HG03095 (cell line): ENCODE measurements at regions not wholly inside any gene's neighbourhood (a gene's known extent, or its start where the extent isn't known, plus 50 kb on each side); places are given as distances from the start of the nearest gene placed in this dataset.
"Not testable (repeated sequence)": the region's sequence is repeated elsewhere in the genome, so short reads cannot be mapped to it uniquely, and the experiment has no call there.

Experiments used
- ATAC-seq: cut with Tn5 transposase; IDR thresholded peaks from one replicate; pipeline ENCODE4 v1.9.1; 2021; ENCODE audit warnings: moderate library complexity; ENCODE audit not compliant: unreplicated experiment

DNA sequence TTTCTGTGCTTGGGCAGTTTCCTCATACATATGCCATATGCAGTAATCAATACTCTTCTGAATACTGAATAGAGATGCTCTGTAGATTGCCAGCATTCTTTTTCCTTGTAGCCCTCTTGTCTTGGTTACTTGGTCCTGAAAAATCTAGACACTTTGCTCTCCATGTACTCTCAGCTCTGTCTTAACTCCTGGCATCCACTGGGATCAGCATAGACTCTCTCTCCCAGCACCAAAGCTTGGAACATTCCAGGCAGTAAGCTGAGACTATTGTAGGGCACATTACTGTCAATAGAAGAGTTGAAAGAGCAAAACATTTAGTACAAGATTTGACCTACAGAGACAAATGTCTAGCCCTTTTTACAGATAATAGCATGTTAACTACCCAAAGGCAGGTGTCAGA lies 1100.3 kb downstream of the TBL1XR1 start:
- no peak for ATAC-seq

GRCh38 chr3:176093892-176094291 lies 1103.4 kb downstream of the TBL1XR1 start:
- ATAC-seq = not testable (repeated sequence)

DNA sequence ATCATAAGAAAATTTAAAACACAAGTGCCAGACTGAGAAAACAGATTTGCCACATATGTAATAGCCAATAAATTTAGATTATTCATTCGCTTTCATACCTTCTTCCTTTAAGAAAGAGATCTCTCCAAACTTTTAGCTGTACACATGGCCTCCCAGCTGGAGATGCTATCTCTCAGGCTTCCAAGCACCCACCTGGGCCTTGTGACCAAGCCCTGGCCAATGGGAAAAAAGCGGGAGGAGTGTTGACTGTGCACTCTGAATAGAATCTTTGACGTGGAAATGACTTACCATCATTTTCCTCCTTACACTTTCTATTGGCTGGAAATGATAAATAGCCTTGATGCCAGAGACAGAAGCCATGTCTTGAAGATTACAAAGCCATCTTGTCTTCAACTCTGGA lies 1106.6 kb downstream of the TBL1XR1 start:
- no peak for ATAC-seq

DNA sequence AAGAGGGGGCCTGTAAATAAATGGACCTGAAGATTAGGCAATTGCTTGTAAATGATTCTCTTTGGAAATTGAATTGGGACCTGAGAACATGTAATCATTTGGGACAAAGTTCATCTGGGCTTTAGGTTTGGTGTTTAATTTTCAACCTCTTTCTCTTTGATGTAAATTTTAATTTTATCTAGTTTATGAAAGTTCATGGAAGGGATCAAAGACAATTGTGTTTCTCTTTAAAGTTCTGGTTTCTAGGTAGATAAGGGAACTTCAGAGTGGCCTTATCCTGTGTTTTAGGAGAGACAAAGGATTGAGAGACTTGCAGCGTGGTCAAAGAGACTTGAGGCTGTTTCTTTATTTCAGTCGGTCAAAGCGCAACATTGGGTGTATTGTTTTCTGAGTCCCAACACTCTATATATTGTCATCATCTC lies 1108.3 kb downstream of the TBL1XR1 start:
- ATAC-seq = no peak

- ATAC-seq = no peak
Measured at GRCh38 chr3:176087066-176087697, 1110.1 kb downstream of the TBL1XR1 start.

GRCh38 chr3:176079785-176080184 lies 1117.5 kb downstream of the TBL1XR1 start:
- ATAC-seq = no peak

- no peak for ATAC-seq
Measured at GRCh38 chr3:176078906-176079305, 1118.4 kb downstream of the TBL1XR1 start.

- ATAC-seq = no peak
Measured at GRCh38 chr3:176075491-176075890, 1121.8 kb downstream of the TBL1XR1 start.

DNA sequence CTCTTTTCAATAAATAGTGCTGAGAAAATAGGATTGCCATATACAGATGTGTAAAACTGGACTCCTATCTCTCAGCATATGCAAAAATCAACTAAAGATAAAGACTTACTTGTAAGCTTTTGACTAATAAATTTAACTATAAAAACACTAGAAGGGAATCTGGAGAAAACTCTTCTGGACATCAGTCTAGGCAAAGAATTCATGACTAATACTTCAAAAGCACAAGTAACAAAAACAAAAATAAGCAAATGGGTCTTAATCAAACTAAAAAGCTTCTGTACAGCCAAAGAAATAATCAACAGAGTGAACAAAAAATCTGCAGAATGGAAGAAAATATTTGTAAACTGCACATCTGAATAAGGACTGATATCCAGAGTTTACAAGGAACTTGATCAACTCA lies 1122.2 kb downstream of the TBL1XR1 start:
- no peak for ATAC-seq

- ATAC-seq = no peak
Measured at GRCh38 chr3:176074096-176074495, 1123.2 kb downstream of the TBL1XR1 start.

- ATAC-seq = no peak
Measured at GRCh38 chr3:176071943-176072342, 1125.3 kb downstream of the TBL1XR1 start.

GRCh38 chr3:176068750-176069149 lies 1128.5 kb downstream of the TBL1XR1 start:
- no peak for ATAC-seq

- no peak for ATAC-seq
Measured at GRCh38 chr3:176058856-176059255, 1138.4 kb downstream of the TBL1XR1 start.

GRCh38 chr3:176055836-176056235 lies 1141.4 kb downstream of the TBL1XR1 start:
- no peak for ATAC-seq

DNA sequence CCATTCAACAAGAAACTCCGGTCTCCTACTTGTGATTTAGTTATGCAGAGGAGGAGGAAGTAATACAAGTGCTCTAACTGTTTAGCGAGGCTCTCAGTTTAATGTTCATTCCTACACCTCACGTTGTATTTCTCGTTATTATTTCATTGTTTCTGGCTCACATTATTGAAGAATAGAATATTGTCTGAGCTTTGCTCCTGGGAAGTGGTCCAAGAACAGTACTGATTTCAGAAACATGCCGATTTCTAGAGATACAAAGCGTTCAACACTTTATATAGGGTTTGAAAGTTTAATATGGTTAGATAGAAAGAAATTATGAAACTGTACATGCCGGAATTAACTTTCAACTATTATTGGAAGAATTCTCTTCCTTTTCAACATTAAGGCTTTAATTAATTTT lies 1145.5 kb downstream of the TBL1XR1 start:
- no peak for ATAC-seq

GRCh38 chr3:176046703-176047102 lies 1150.6 kb downstream of the TBL1XR1 start:
- ATAC-seq = no peak

DNA sequence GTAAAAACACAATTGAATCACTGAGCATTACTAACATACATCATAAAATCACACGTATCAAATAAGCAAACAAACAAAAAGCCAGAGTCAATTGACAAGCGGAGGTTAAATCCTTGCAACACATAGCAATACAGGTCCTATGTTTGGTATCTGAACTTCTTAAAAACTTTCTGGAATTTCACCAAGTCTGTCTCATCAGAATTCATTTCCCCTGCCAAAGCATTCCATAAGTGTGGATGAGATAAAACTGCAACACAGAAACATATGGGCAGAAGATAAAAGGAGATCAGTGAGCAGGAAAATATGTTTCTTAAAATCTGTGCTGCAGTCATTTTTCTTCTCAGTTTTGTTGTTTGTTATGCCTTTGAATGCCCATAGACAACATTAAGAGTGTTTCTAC lies 1155.5 kb downstream of the TBL1XR1 start:
- no peak for ATAC-seq

- no peak for ATAC-seq
Measured at GRCh38 chr3:176041185-176041584, 1156.1 kb downstream of the TBL1XR1 start.

- no peak for ATAC-seq
Measured at GRCh38 chr3:176037636-176038035, 1159.6 kb downstream of the TBL1XR1 start.

- no peak for ATAC-seq
Measured at GRCh38 chr3:176032043-176032442, 1165.2 kb downstream of the TBL1XR1 start.

GRCh38 chr3:176016203-176016602 lies 1157.1 kb downstream of the NAALADL2 start:
- ATAC-seq = not testable (repeated sequence)

DNA sequence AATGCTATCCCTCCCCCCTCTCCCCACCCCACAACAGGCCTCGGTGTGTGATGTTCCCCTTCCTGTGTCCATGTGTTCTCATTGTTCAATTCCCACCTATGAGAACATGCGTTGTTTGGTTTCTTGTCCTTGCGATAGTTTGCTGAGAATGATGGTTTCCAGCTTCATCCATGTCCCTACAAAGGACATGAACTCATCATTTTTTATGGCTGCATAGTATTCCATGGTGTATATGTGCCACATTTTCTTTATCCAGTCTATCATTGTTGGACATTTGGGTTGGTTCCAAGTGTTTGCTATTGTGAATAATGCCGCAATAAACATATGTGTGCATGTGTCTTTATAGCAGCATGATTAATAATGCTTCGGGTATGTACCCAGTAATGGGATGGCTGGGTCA lies 1156.1 kb downstream of the NAALADL2 start:
- ATAC-seq = not testable (repeated sequence)

- ATAC-seq = no peak
Measured at GRCh38 chr3:176009256-176009655, 1150.1 kb downstream of the NAALADL2 start.
